Gastrocnemius medialis (tissue), 4 donors: ENCODE measurements at regions not wholly inside any gene's neighbourhood (a gene's known extent, or its start where the extent isn't known, plus 50 kb on each side); places are given as distances from the start of the nearest gene placed in this dataset.

Source experiments
- POLR2A ChIP-seq, 2 donors: fragments of 450-650 bp; IDR thresholded peaks; one replicate each; pipeline ENCODE4 v1.6.1; 2017; ENCODE audit warnings: antibody characterized with exemption in 2 of 2, mild to moderate bottlenecking in 2 of 2, moderate library complexity in 2 of 2
- TF ChIP-seq, protein P1 (sequence below), 5 experiments: fragments of 450-650 bp in 3 of 5; fragments of 200-600 bp in 2 of 5; sonication (generic) in 2 of 5; IDR thresholded peaks in 4 of 5; conservative IDR thresholded peaks in 1 of 5; 1 replicate in 4 of 5; 2 replicates in 1 of 5; pipeline ENCODE4 v1.5.1; 2016 to 2019; ENCODE audit warnings: antibody characterized with exemption in 5 of 5, mild to moderate bottlenecking in 3 of 5, moderate library complexity in 3 of 5

DNA sequence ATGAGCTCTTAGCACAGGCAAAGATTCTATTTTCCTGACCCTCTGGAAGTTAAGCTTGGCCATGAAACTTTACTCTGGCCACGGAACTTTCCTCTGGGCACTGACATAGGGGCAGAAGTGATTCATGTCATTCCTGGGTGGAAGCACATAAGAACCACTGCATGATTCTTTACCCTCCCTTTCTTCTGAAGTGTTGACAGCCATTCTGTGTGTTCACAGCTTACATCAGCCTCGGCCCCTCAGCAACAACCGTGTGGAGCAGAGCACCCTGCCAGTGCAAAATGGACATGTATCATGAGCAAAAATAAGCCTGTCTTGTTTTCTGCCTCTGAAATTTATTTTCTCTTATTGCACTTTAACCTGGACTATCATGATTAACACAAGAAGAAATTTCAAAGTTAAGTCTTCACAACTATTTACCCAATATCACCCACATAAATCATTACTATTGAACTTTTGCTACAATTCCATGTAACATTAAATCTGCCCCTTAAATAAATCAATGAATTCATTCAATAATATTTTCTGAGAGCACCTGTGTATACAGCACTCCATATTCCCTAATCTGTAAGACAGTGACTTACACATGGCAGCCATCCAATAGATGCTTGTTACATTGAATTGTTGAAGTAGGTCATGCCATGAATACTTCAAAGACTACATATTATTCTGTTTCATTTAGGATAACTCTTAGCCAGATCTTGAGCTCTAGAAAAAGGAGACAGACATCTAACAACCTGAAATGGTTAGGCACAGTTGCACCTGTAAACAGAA, 531.9 kb downstream of the IRS1 start:
- TF ChIP-seq, protein P1, sequence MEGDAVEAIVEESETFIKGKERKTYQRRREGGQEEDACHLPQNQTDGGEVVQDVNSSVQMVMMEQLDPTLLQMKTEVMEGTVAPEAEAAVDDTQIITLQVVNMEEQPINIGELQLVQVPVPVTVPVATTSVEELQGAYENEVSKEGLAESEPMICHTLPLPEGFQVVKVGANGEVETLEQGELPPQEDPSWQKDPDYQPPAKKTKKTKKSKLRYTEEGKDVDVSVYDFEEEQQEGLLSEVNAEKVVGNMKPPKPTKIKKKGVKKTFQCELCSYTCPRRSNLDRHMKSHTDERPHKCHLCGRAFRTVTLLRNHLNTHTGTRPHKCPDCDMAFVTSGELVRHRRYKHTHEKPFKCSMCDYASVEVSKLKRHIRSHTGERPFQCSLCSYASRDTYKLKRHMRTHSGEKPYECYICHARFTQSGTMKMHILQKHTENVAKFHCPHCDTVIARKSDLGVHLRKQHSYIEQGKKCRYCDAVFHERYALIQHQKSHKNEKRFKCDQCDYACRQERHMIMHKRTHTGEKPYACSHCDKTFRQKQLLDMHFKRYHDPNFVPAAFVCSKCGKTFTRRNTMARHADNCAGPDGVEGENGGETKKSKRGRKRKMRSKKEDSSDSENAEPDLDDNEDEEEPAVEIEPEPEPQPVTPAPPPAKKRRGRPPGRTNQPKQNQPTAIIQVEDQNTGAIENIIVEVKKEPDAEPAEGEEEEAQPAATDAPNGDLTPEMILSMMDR (IDR thresholded peaks at IDR 0.05 in 4 of 5, conservative IDR thresholded peaks at IDR 0.05 in 1 of 5) = no peak
- TF ChIP-seq POLR2A (IDR thresholded peaks at IDR 0.05) = no peak
